NT2/D1 (cell line): ENCODE measurements at regions not wholly inside any gene's neighbourhood (a gene's known extent, or its start where the extent isn't known, plus 50 kb on each side); places are given as distances from the start of the nearest gene placed in this dataset.

Source experiments
- DNase-seq: peaks from one replicate; pipeline ENCODE4 v3.0.0-alpha.2; 2011; ENCODE audit warnings: low read depth, low spot score
- H3K27me3 ChIP-seq: 2 replicates; pipeline ENCODE4 v1.6.0; 2011; ENCODE audit warnings: mild to moderate bottlenecking; ENCODE audit not compliant: insufficient read length, insufficient read depth
- H3K36me3 ChIP-seq: 2 replicates; pipeline ENCODE4 v1.6.1; 2011; ENCODE audit warnings: mild to moderate bottlenecking, low read length, mixed read lengths; ENCODE audit not compliant: insufficient read depth, insufficient read length
- H3K4me1 ChIP-seq: 2 replicates; pipeline ENCODE4 v1.5.1; 2011; ENCODE audit not compliant: insufficient read depth, insufficient read length
- H3K4me3 ChIP-seq: 2 replicates; pipeline ENCODE4 v1.5.1; 2011; ENCODE audit warnings: low read depth; ENCODE audit not compliant: insufficient read length
- H3K9ac ChIP-seq: 2 replicates; pipeline ENCODE4 v1.6.0; 2011; ENCODE audit warnings: low read depth; ENCODE audit not compliant: insufficient read length
- H3K9me3 ChIP-seq: 2 replicates; pipeline ENCODE4 v1.5.1; 2011; ENCODE audit warnings: mild to moderate bottlenecking, low read length; ENCODE audit not compliant: insufficient read depth
- SUZ12 ChIP-seq: IDR thresholded peaks from 2 replicates; pipeline ENCODE4 v1.6.1; 2011; ENCODE audit not compliant: insufficient read length, insufficient read depth; ENCODE audit errors: extremely low read depth
- YY1 ChIP-seq: IDR thresholded peaks from 2 replicates; pipeline ENCODE4 v1.6.1; 2011; ENCODE audit not compliant: insufficient read length, insufficient read depth
- ZNF274 ChIP-seq: IDR thresholded peaks from 2 replicates; pipeline ENCODE4 v1.6.1; 2011; ENCODE audit warnings: mild to moderate bottlenecking, low read depth, low read length

DNA sequence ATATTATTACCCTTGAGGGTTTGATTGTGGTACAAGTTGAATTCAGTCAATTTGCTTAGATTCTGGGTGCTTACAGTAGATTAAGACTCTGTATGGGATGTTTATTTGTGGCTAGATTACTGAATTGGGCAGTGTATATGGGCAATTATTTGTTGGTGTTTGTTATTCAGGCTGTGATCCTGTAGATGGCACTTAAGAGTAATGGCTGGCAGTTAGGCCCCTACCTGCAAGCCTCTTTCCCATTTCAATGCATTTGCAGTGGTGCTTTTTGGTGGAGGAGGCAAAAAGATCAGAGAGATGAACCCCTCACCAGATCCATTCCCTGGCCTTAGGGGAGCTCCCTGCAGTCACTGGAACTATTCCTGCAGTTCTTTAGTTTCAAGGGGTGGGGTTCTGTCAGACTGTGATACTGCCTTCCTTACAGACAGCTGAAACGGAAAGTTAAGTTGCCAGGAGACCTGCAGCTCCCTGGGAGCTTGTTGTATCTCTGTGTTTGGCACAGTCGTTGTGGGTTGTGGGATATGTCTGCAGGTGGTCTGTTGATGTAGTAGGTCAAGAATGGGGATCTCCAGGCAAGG lies 199.5 kb downstream of the AASDHPPT start:
- Histone ChIP-seq H3K9ac (no peak overlapping the region), H3K9me3 (no peaks in the 10 kb centered on the region), H3K4me3 (no peak overlapping the region), H3K27me3 (no peaks in the 10 kb centered on the region), H3K4me1 (no peaks in the 10 kb centered on the region), H3K36me3 (no peaks in the 10 kb centered on the region)
- DNase-seq = peak; percentile 18
- TF ChIP-seq YY1 = no peak
- TF ChIP-seq ZNF274 = no peak
- no peak for TF ChIP-seq SUZ12

DNA sequence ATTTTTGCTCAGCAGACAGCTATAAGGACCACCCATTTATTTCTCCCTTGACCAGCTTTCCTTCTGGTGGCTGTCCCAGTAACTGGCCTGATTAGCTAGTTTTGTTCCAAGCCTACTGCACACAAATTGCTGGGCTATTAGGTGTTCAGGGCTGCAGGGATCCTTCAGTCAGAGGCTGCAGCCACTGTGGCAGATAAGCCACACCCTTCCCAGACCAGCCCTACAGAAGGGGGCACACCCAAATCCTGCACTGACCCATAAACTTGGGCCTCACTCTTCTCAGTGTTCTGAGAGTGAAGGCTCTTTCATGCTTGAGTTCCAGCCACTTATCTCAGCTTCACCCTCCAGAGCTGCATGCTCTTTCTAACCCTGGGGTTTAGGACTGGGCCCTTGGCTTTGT lies 200.0 kb downstream of the AASDHPPT start:
- no peaks in the 10 kb centered on the region for H3K4me1 ChIP-seq
- TF ChIP-seq SUZ12 (no peak), ZNF274 (no peak), YY1 (no peak)
- no peak overlapping the region for H3K9ac ChIP-seq
- H3K27me3 ChIP-seq = no peaks in the 10 kb centered on the region
- no peaks in the 10 kb centered on the region for H3K9me3 ChIP-seq
- H3K36me3 ChIP-seq = no peaks in the 10 kb centered on the region
- no peak for DNase-seq
- H3K4me3 ChIP-seq = no peak overlapping the region

DNA sequence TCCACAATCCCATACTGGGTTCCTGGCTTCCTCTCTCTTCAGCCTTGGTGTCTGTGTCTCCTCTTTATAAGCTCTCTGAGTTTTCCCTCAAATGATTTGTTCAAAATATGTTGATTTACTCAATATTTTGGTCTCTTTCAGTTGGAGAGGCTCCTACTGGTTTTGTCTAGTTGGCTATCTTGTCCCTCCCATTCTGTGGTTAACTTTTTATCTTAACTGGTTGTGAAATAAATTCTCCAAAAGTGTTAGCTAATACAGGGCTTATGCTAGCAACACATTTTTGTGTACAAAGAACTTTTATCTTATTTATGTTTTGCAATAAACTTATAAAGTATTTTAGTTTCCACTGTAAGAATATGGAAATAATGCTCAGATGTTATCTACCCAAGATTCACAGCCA lies 200.9 kb downstream of the AASDHPPT start:
- Histone ChIP-seq H3K9me3 (no peaks in the 10 kb centered on the region), H3K36me3 (no peaks in the 10 kb centered on the region), H3K4me3 (no peak overlapping the region), H3K9ac (no peak overlapping the region), H3K27me3 (no peaks in the 10 kb centered on the region), H3K4me1 (no peaks in the 10 kb centered on the region)
- DNase-seq = no peak
- no peak for TF ChIP-seq SUZ12
- no peak for TF ChIP-seq YY1
- no peak for TF ChIP-seq ZNF274

- Histone ChIP-seq H3K4me1 (no peaks in the 10 kb centered on the region), H3K4me3 (no peak overlapping the region), H3K36me3 (no peaks in the 10 kb centered on the region), H3K9ac (no peak overlapping the region), H3K27me3 (no peaks in the 10 kb centered on the region), H3K9me3 (no peaks in the 10 kb centered on the region)
- TF ChIP-seq YY1 = no peak
- no peak for TF ChIP-seq SUZ12
- no peak for TF ChIP-seq ZNF274
- no peak for DNase-seq
These were observed 202.6 kb downstream of the AASDHPPT start for GRCh38 chr11:106280036-106280435.

GRCh38 chr11:106281455-106282173 lies 204.2 kb downstream of the AASDHPPT start:
- no peak overlapping the region for H3K9ac ChIP-seq
- H3K4me1 ChIP-seq = no peaks in the 10 kb centered on the region
- TF ChIP-seq YY1 (no peak), ZNF274 (no peak), SUZ12 (no peak)
- H3K4me3 ChIP-seq = no peak overlapping the region
- DNase-seq = no peak
- H3K27me3 ChIP-seq = no peaks in the 10 kb centered on the region
- H3K36me3 ChIP-seq = no peaks in the 10 kb centered on the region
- H3K9me3 ChIP-seq = no peaks in the 10 kb centered on the region

DNA sequence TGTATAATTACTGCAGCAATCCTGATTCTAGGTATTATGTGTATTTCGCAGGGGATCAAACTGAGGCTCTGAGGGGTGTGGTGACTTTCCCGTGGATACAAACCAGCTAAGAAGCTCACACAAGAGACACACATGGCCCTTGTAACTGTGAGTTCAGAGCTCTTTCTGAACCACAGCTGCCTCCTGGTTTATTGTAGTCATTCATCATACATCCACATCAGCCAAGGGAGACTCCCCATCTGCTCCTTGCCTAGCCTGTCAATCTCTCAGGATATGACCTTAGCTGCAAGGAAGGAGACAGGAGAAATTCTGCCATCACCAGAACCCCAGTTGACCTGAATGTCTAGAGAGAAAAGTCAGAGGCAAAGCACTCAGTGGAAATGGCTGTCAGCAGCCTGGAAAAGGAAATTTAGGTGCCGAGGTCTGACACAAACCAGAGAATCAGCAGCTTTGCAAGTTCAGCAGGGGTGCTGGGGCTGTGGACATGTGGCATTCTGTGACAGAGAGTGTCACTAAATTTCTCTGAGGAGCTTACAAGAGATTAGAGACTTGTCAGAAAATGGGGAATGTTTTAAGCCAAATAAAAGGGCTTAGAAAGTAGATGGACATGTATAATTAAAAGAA lies 209.5 kb downstream of the AASDHPPT start:
- Histone ChIP-seq H3K36me3 (no peaks in the 10 kb centered on the region), H3K9ac (no peak overlapping the region), H3K27me3 (no peaks in the 10 kb centered on the region), H3K9me3 (no peaks in the 10 kb centered on the region), H3K4me3 (no peak overlapping the region), H3K4me1 (no peaks in the 10 kb centered on the region)
- no peak for TF ChIP-seq YY1
- no peak for TF ChIP-seq SUZ12
- no peak for TF ChIP-seq ZNF274
- DNase-seq = no peak

- Histone ChIP-seq H3K4me1 (no peaks in the 10 kb centered on the region), H3K9ac (no peak overlapping the region), H3K36me3 (no peaks in the 10 kb centered on the region), H3K4me3 (no peak overlapping the region), H3K27me3 (no peaks in the 10 kb centered on the region), H3K9me3 (no peaks in the 10 kb centered on the region)
- no peak for DNase-seq
- TF ChIP-seq ZNF274 (no peak), SUZ12 (no peak), YY1 (no peak)
These were observed 210.6 kb downstream of the AASDHPPT start for GRCh38 chr11:106288057-106288456.
